Neural cell (in vitro differentiated cells): ENCODE measurements at regions not wholly inside any gene's neighbourhood (a gene's known extent, or its start where the extent isn't known, plus 50 kb on each side); places are given as distances from the start of the nearest gene placed in this dataset.

Experiments used
- EP300 ChIP-seq: fragments of 450-650 bp; conservative IDR thresholded peaks from 2 replicates; pipeline ENCODE4 v1.6.1; 2014; ENCODE audit warnings: antibody characterized with exemption, mild to moderate bottlenecking, moderate library complexity; ENCODE audit not compliant: poor library complexity, severe bottlenecking
- EZH2 ChIP-seq: fragments of 200-600, 300-800 bp; shearing (Covaris generic), sonication (generic); IDR thresholded peaks from 2 replicates; pipeline ENCODE4 v1.6.1; 2014; ENCODE audit warnings: antibody characterized with exemption, low read length, borderline replicate concordance, mild to moderate bottlenecking; ENCODE audit not compliant: insufficient read depth, poor library complexity, severe bottlenecking
- POLR2AphosphoS5 ChIP-seq: IDR thresholded peaks from 2 replicates; pipeline ENCODE4 v1.6.1; 2012
- RAD21 ChIP-seq: fragments of 450-650 bp; conservative IDR thresholded peaks from 2 replicates; pipeline ENCODE4 v1.6.1; 2014; ENCODE audit warnings: antibody characterized with exemption, mild to moderate bottlenecking, moderate library complexity
- SMC3 ChIP-seq: fragments of 450-650 bp; conservative IDR thresholded peaks from 2 replicates; pipeline ENCODE4 v1.6.1; 2014; ENCODE audit warnings: antibody characterized with exemption, mild to moderate bottlenecking, moderate library complexity; ENCODE audit not compliant: poor library complexity
- TAF1 ChIP-seq: IDR thresholded peaks from 2 replicates; pipeline ENCODE4 v1.6.1; 2012; ENCODE audit warnings: low read depth
- TF ChIP-seq, protein P1 (sequence below): fragments of 450-650 bp; IDR thresholded peaks from 2 replicates; pipeline ENCODE4 v1.5.1; 2014; ENCODE audit warnings: antibody characterized with exemption, mild to moderate bottlenecking, moderate library complexity; ENCODE audit not compliant: poor library complexity, severe bottlenecking

DNA sequence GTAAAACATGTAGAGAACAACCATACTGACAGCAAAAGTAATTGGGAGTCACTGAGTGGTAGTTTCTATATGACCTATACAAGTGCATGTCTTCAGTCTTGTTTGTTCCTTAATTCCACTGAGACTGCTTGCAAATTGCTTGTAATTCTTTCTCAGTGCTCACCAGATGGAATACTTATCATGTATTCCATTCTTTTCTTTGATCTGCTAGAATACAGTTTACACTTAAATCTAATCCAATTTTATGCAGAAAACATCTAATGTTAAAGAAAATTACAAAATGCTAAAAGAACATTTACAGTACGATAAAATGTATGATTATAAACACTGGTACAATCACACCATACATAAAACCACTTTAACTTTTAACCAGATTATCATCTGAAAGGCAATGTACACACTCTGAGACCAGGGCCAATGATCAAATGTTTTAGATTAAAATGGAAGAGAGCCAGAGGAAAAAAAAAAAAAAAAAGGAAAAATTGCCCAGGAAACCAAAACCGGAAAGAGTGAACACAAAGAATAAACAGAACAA, 741.4 kb downstream of the FAT4 start:
- TF ChIP-seq, protein P1, sequence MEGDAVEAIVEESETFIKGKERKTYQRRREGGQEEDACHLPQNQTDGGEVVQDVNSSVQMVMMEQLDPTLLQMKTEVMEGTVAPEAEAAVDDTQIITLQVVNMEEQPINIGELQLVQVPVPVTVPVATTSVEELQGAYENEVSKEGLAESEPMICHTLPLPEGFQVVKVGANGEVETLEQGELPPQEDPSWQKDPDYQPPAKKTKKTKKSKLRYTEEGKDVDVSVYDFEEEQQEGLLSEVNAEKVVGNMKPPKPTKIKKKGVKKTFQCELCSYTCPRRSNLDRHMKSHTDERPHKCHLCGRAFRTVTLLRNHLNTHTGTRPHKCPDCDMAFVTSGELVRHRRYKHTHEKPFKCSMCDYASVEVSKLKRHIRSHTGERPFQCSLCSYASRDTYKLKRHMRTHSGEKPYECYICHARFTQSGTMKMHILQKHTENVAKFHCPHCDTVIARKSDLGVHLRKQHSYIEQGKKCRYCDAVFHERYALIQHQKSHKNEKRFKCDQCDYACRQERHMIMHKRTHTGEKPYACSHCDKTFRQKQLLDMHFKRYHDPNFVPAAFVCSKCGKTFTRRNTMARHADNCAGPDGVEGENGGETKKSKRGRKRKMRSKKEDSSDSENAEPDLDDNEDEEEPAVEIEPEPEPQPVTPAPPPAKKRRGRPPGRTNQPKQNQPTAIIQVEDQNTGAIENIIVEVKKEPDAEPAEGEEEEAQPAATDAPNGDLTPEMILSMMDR, result no peak
- TF ChIP-seq RAD21, result no peak
- TF ChIP-seq EZH2, result no peak
- TF ChIP-seq TAF1, result no peak
- TF ChIP-seq EP300, result no peak
- no peak for TF ChIP-seq POLR2AphosphoS5
- TF ChIP-seq SMC3, result no peak
